ENCODE measurements at regions not wholly inside any gene's neighbourhood (a gene's known extent, or its start where the extent isn't known, plus 50 kb on each side); places are given as distances from the start of the nearest gene placed in this dataset.

- no peak overlapping the region for H3K9ac ChIP-seq (ENCODE audit: low read depth in 2 of 2, low read length in 2 of 2)
- no peak for TF ChIP-seq CTCF (IDR thresholded peaks at IDR 0.05)
- H3K36me3 ChIP-seq: no peaks in the 10 kb centered on the region
- H3K27ac ChIP-seq: no peak overlapping the region
- no peak overlapping the region for H3K4me3 ChIP-seq
- H3K27me3 ChIP-seq: no peaks in the 10 kb centered on the region
- intact Hi-C loops (cut with DNase I): no loop called here
- no peaks in the 10 kb centered on the region for H3K9me3 ChIP-seq
- DNase-seq: no peak
- no peaks in the 10 kb centered on the region for H3K4me1 ChIP-seq
Measured at GRCh38 chr13:40275155-40275554, 391.3 kb downstream of the FOXO1 start.

GRCh38 chr13:40275636-40276035 lies 390.8 kb downstream of the FOXO1 start:
- Histone ChIP-seq H3K9ac (ENCODE audit: low read depth in 2 of 2, low read length in 2 of 2) (no peak overlapping the region), H3K9me3 (no peaks in the 10 kb centered on the region), H3K36me3 (no peaks in the 10 kb centered on the region), H3K27ac (no peak overlapping the region), H3K4me1 (no peaks in the 10 kb centered on the region), H3K4me3 (no peak overlapping the region), H3K27me3 (no peaks in the 10 kb centered on the region)
- TF ChIP-seq CTCF (IDR thresholded peaks at IDR 0.05): no peak
- DNase-seq: no peak
- intact Hi-C loops (cut with DNase I): no loop called here

- H3K9ac ChIP-seq (ENCODE audit: low read depth in 2 of 2, low read length in 2 of 2): no peak overlapping the region
- no peaks in the 10 kb centered on the region for H3K9me3 ChIP-seq
- H3K27me3 ChIP-seq: no peaks in the 10 kb centered on the region
- H3K27ac ChIP-seq: no peak overlapping the region
- H3K36me3 ChIP-seq: no peaks in the 10 kb centered on the region
- intact Hi-C loops (cut with DNase I): no loop called here
- DNase-seq: no peak
- no peak for TF ChIP-seq CTCF (IDR thresholded peaks at IDR 0.05)
- no peak overlapping the region for H3K4me3 ChIP-seq
- H3K4me1 ChIP-seq: no peaks in the 10 kb centered on the region
Measured at GRCh38 chr13:40283666-40284065, 382.8 kb downstream of the FOXO1 start.

GRCh38 chr13:40285634-40286033 lies 380.8 kb downstream of the FOXO1 start:
- no peak for DNase-seq
- Histone ChIP-seq H3K27ac (no peak overlapping the region), H3K27me3 (no peaks in the 10 kb centered on the region), H3K9ac (ENCODE audit: low read depth in 2 of 2, low read length in 2 of 2) (no peak overlapping the region), H3K9me3 (no peaks in the 10 kb centered on the region), H3K4me3 (no peak overlapping the region), H3K36me3 (no peaks in the 10 kb centered on the region), H3K4me1 (no peaks in the 10 kb centered on the region)
- TF ChIP-seq CTCF (IDR thresholded peaks at IDR 0.05): no peak
- intact Hi-C loops (cut with DNase I): no loop called here

GRCh38 chr13:40287428-40287827 lies 379.0 kb downstream of the FOXO1 start:
- intact Hi-C loops (cut with DNase I): no loop called here
- H3K27me3 ChIP-seq: no peaks in the 10 kb centered on the region

More at GRCh38 chr13:40287428-40287827, 379.0 kb downstream of the FOXO1 start:
- Histone ChIP-seq H3K4me3 (no peak overlapping the region), H3K4me1 (no peaks in the 10 kb centered on the region), H3K9ac (ENCODE audit: low read depth in 2 of 2, low read length in 2 of 2) (no peak overlapping the region), H3K9me3 (no peaks in the 10 kb centered on the region), H3K36me3 (no peaks in the 10 kb centered on the region), H3K27ac (no peak overlapping the region)
- TF ChIP-seq CTCF (IDR thresholded peaks at IDR 0.05): no peak
- DNase-seq: no peak

Measured in colonic mucosa (tissue), 4 donors.